ENCODE measurements at regions not wholly inside any gene's neighbourhood (a gene's known extent, or its start where the extent isn't known, plus 50 kb on each side); places are given as distances from the start of the nearest gene placed in this dataset.

DNA sequence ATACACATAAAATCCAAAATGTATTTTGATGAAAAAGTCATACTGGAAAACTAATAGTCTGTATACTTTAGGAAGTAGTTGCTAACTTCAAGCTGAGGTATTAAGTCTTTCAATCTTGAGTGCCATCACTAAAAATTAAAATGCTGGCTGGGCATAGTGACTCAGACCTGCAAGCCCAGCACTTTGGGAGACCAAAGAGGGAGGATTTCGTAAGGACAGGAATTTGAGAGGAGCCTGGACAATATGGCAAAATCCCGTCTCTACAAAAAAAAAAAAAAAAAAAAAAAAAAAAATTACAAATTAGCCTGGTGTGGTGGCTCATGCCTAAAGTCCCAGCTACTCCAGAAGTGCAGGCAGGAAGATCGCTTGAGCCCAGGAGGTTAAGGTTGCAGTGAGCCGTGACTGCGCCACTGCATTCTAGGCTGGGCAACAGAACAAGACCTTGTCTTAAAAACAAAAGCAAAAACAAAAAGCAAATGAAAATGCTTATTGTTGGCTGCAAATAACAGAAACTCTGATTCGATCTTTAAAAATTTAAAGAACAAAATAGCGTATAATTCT, 1994.2 kb upstream of the PCDH20 start:
- no peak overlapping the region for H3K4me3 Mint-ChIP-seq
- no peak for ATAC-seq (replicated peaks)
- no peak for DNase-seq
- no peaks in the 10 kb centered on the region for H3K27me3 Mint-ChIP-seq
- no peaks in the 10 kb centered on the region for H3K4me1 Mint-ChIP-seq
- H3K27ac Mint-ChIP-seq: no peak overlapping the region
- H3K36me3 Mint-ChIP-seq: no peaks in the 10 kb centered on the region
- peaks cover 0 to under 1% of the 10 kb centered on the region in 2 donors for H3K9me3 Mint-ChIP-seq

- Mint-ChIP-seq H3K4me3 (no peak overlapping the region), H3K27me3 (no peaks in the 10 kb centered on the region), H3K36me3 (no peaks in the 10 kb centered on the region), H3K27ac (no peak overlapping the region), H3K4me1 (no peaks in the 10 kb centered on the region), H3K9me3 (peaks cover 0 to 3% of the 10 kb centered on the region in 2 donors)
- ATAC-seq (replicated peaks) (no peak), DNase-seq (no peak)
These were observed 1992.9 kb upstream of the PCDH20 start for GRCh38 chr13:63408331-63409189.

DNA sequence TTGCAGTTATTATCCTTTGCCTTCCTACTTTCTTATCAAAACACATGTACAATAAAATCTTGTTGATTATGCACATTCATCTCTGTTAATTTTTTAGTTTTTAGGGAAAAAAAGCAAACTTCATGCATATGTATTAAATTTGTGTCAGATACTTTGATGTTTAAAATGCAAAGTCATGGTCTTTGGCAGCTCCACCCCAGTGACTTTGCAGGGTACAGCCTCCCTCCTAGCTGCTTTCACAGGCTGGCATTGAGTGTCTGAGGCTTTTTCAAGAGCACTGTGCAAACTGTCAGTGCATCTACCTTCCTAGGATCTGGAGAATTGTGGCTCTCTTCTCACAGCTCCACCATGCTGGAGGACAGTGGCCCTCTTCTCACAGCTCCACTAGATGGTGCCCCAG, 1988.1 kb upstream of the PCDH20 start:
- H3K4me3 Mint-ChIP-seq: no peak overlapping the region
- ATAC-seq (replicated peaks) (no peak), DNase-seq (no peak)
- no peaks in the 10 kb centered on the region for H3K27me3 Mint-ChIP-seq
- H3K36me3 Mint-ChIP-seq: no peaks in the 10 kb centered on the region
- H3K9me3 Mint-ChIP-seq: peaks cover 0 to 3% of the 10 kb centered on the region in 2 donors
- no peaks in the 10 kb centered on the region for H3K4me1 Mint-ChIP-seq
- H3K27ac Mint-ChIP-seq: no peak overlapping the region

- Mint-ChIP-seq H3K9me3 (no peaks in the 10 kb centered on the region), H3K4me3 (no peak overlapping the region), H3K27ac (no peak overlapping the region), H3K36me3 (no peaks in the 10 kb centered on the region), H3K4me1 (no peaks in the 10 kb centered on the region), H3K27me3 (no peaks in the 10 kb centered on the region)
- DNase-seq (no peak), ATAC-seq (replicated peaks) (no peak)
These were observed 1981.1 kb upstream of the PCDH20 start for GRCh38 chr13:63396746-63397145.

GRCh38 chr13:63393112-63393511, 1977.5 kb upstream of the PCDH20 start:
- no peaks in the 10 kb centered on the region for H3K27me3 Mint-ChIP-seq
- no peak overlapping the region for H3K4me3 Mint-ChIP-seq
- H3K36me3 Mint-ChIP-seq: no peaks in the 10 kb centered on the region
- no peak for DNase-seq
- peaks cover 0 to 2% of the 10 kb centered on the region in 2 donors for H3K9me3 Mint-ChIP-seq
- ATAC-seq (replicated peaks): no peak
- H3K4me1 Mint-ChIP-seq: no peaks in the 10 kb centered on the region
- no peak overlapping the region for H3K27ac Mint-ChIP-seq

GRCh38 chr13:63389756-63390155, 1974.1 kb upstream of the PCDH20 start:
- Mint-ChIP-seq H3K36me3 (no peaks in the 10 kb centered on the region), H3K4me1 (no peaks in the 10 kb centered on the region), H3K27ac (no peak overlapping the region), H3K27me3 (no peaks in the 10 kb centered on the region), H3K9me3 (peaks cover 0 to 2% of the 10 kb centered on the region in 2 donors), H3K4me3 (no peak overlapping the region)
- no peak for DNase-seq
- no peak for ATAC-seq (replicated peaks)

- no peaks in the 10 kb centered on the region for H3K4me1 Mint-ChIP-seq
These were observed 1965.6 kb upstream of the PCDH20 start for GRCh38 chr13:63381078-63381859.

DNA sequence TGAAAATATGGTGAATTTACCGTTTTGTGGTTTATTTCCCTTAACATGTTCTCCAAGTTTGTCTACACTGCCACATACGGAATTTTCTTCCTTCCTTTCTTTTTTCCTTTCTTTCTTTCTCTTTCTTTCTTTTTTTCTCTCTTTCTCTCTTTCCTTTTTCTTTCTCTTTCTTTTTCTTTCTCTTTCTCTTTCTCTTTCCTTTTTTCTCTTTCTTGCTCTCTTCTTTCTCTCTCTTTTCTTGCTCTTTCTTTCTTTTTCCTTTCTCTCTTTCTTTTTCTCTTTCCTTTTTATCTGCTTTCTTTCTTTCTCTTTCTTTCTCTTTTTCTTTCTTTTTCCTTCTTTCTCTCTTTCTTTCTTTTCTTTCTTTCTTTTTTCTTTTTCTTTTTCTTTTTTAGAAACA, 1962.3 kb upstream of the PCDH20 start:
- Mint-ChIP-seq H3K27me3 (no peaks in the 10 kb centered on the region), H3K4me1 (no peaks in the 10 kb centered on the region), H3K27ac (no peak overlapping the region), H3K9me3 (peaks cover 7 to 11% of the 10 kb centered on the region in 2 donors), H3K36me3 (no peaks in the 10 kb centered on the region), H3K4me3 (no peak overlapping the region)
- no peak for DNase-seq
- ATAC-seq (replicated peaks): no peak

More at GRCh38 chr13:63381078-63381859, 1965.6 kb upstream of the PCDH20 start:
- ATAC-seq (replicated peaks) (no peak), DNase-seq (no peak)
- no peaks in the 10 kb centered on the region for H3K36me3 Mint-ChIP-seq
- peaks cover 4 to 9% of the 10 kb centered on the region in 2 donors for H3K9me3 Mint-ChIP-seq
- H3K27ac Mint-ChIP-seq: no peak overlapping the region
- no peak overlapping the region for H3K4me3 Mint-ChIP-seq
- H3K27me3 Mint-ChIP-seq: no peaks in the 10 kb centered on the region

DNA sequence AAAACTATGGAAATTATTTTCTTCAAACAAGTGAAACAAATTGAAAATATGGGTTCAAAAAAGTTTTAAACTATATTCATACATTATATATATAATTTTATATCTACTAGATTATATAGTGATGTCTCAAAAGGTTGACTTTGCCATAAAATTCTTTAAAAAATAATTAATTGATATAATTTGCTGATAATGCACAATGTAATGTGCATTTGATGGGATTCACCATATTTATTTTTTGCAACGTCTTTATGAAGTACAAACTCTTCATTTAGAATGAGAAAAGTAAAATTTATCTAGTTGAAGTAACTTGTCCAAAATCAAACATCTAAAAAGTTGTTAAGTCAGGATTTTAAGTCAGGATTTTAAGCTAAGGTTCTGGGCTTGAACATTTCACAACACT, 1954.5 kb upstream of the PCDH20 start:
- Mint-ChIP-seq H3K36me3 (no peaks in the 10 kb centered on the region), H3K27me3 (no peaks in the 10 kb centered on the region), H3K4me1 (no peaks in the 10 kb centered on the region), H3K9me3 (peaks cover 5 to 7% of the 10 kb centered on the region in 2 donors), H3K4me3 (no peak overlapping the region), H3K27ac (no peak overlapping the region)
- no peak for ATAC-seq (replicated peaks)
- DNase-seq: no peak

GRCh38 chr13:63367522-63368198, 1952.0 kb upstream of the PCDH20 start:
- no peaks in the 10 kb centered on the region for H3K27me3 Mint-ChIP-seq
- DNase-seq (no peak), ATAC-seq (replicated peaks) (no peak)
- peaks cover 5 to 7% of the 10 kb centered on the region in 2 donors for H3K9me3 Mint-ChIP-seq
- H3K4me1 Mint-ChIP-seq: no peaks in the 10 kb centered on the region
- no peak overlapping the region for H3K27ac Mint-ChIP-seq
- no peaks in the 10 kb centered on the region for H3K36me3 Mint-ChIP-seq
- H3K4me3 Mint-ChIP-seq: no peak overlapping the region

DNA sequence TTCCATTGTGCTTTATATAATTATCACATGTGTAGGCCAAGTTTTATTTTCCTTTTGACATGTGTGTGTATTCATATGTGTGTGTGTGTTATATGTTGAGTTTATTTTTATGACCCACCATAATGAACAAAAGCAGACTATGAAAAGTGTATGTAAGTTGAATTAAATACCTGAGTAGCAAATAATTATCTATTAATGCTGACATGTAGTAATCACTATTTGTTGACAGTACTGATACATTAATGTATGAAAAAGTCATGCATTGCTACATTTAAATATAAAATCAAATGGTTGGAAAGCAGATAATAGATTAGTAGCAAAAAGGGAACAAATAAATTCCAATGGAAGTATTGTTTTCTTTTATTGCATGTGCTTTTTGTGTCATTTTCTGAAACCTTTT, 1948.5 kb upstream of the PCDH20 start:
- no peaks in the 10 kb centered on the region for H3K36me3 Mint-ChIP-seq
- peaks cover 5 to 7% of the 10 kb centered on the region in 2 donors for H3K9me3 Mint-ChIP-seq
- H3K4me1 Mint-ChIP-seq: no peaks in the 10 kb centered on the region
- DNase-seq (no peak), ATAC-seq (replicated peaks) (no peak)
- H3K4me3 Mint-ChIP-seq: no peak overlapping the region
- H3K27me3 Mint-ChIP-seq: no peaks in the 10 kb centered on the region
- no peak overlapping the region for H3K27ac Mint-ChIP-seq

GRCh38 chr13:63351533-63351932, 1935.9 kb upstream of the PCDH20 start:
- Mint-ChIP-seq H3K4me1 (no peaks in the 10 kb centered on the region), H3K36me3 (no peaks in the 10 kb centered on the region), H3K9me3 (peaks cover 0 to 8% of the 10 kb centered on the region in 2 donors), H3K27ac (peak overlapping the region; percentile 47), H3K4me3 (no peak overlapping the region), H3K27me3 (no peaks in the 10 kb centered on the region)
- DNase-seq (no peak), ATAC-seq (replicated peaks) (no peak)

GRCh38 chr13:63351081-63351480, 1935.4 kb upstream of the PCDH20 start:
- no peak overlapping the region for H3K27ac Mint-ChIP-seq
- H3K27me3 Mint-ChIP-seq: no peaks in the 10 kb centered on the region
- H3K4me1 Mint-ChIP-seq: no peaks in the 10 kb centered on the region
- no peaks in the 10 kb centered on the region for H3K36me3 Mint-ChIP-seq
- no peak overlapping the region for H3K4me3 Mint-ChIP-seq
- DNase-seq (no peak), ATAC-seq (replicated peaks) (no peak)
- peaks cover under 1 to 8% of the 10 kb centered on the region in 2 donors for H3K9me3 Mint-ChIP-seq

DNA sequence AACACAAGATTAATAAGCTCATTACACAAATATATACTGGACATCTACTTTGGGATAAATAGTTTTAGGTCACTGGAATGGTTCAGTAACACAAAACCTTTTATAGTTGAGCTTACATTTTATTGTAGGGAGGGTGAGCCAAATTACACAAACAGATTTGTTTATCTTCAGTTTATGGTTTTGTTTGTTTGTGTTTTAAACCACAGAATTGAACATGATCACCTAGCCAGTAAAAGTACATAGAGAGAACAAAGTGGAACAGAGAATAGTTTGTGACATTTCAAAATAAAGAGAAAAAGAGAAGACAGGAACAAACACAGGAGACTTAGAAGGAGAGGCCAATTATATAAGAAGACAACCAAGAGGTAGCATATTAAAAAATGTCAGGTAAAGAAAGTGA, 1930.2 kb upstream of the PCDH20 start:
- no peak overlapping the region for H3K4me3 Mint-ChIP-seq
- H3K9me3 Mint-ChIP-seq: peaks cover 8% of the 10 kb centered on the region in 2 donors
- no peaks in the 10 kb centered on the region for H3K27me3 Mint-ChIP-seq
- no peaks in the 10 kb centered on the region for H3K4me1 Mint-ChIP-seq
- ATAC-seq (replicated peaks): no peak
- H3K36me3 Mint-ChIP-seq: no peaks in the 10 kb centered on the region
- DNase-seq: no peak
- no peak overlapping the region for H3K27ac Mint-ChIP-seq
